HG02943 (cell line): ENCODE measurements at regions not wholly inside any gene's neighbourhood (a gene's known extent, or its start where the extent isn't known, plus 50 kb on each side); places are given as distances from the start of the nearest gene placed in this dataset.

ENCODE experiments used
- ATAC-seq: cut with Tn5 transposase; IDR thresholded peaks from one replicate; pipeline ENCODE4 v1.9.1; 2021; ENCODE audit warnings: mild to moderate bottlenecking, low read depth, moderate library complexity; ENCODE audit not compliant: unreplicated experiment

GRCh38 chr4:159443975-159444374, 341.1 kb downstream of the RAPGEF2 start:
- ATAC-seq = no peak

DNA sequence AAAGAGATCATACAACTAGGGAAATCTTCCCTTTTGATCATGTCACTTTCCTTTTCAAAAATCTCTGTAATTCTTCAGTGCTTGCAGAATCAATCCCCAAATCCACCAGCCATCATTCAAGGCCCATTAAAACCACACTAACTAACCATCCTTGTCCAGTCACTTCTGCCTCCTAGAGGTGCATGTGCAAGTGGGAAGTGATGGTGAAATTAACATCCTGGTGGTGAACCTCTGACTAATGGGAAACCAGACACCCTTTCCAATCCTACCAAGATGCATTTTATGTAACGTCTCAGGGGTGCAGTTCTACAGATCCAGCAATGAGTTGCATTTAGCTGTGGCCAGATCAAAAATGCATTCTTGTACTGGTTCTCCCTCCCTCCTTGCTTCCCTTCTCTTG, 341.8 kb downstream of the RAPGEF2 start:
- ATAC-seq = no peak

DNA sequence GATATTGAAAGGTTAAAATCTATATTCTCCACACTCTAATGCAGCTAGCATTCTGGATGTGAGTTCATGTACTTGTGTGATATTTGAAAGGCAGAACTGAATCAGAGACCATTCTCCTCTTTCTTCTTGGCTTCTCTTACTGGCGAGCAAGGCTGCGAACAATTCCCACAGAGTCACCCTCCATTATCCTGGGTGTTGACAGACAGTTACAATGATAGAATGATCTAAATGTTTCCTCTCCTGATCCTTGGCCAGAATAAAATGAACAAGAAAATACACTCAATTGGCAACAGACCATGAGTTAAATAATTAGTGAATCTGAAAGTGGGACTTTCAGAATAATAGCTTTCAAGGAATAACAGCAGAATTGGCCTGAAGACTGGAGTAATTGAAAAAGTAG, 342.8 kb downstream of the RAPGEF2 start:
- no peak for ATAC-seq

DNA sequence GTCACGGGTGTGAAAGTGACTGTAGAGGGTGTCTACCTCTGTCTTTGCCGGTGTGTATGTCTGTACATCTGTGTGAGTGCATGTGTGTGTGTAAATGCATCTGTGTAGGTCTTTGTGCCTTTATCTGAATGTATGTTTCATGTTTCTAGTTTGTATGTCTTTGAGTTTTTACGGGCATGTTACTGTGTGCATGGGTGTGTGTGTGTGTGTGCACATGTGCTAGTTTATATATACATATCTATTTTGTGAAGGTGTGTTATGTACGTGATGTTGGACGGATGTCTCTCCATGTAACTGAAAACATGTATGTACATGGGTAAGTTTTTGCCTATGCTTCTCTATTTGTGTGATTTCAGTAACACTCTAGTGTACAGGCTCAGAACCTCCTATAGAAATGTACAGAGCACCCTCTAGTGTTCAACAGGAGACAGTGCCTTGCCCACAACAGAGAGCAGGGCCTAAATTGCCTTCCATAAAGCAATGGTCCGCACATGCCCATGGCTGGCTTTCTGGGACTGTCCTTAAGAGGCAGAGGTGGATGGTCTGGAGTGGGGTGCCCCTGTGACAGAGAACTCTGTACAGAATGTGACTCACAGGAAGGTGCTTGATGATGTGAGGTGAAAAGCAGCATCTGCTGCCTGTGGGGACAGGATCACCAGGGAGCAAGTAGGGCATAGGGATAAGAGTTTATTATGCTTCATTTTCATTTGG, 343.5 kb downstream of the RAPGEF2 start:
- ATAC-seq = peak; percentile 100

GRCh38 chr4:159447296-159447695, 344.4 kb downstream of the RAPGEF2 start:
- ATAC-seq = no peak

- ATAC-seq = no peak
Measured at GRCh38 chr4:159451006-159451405, 348.1 kb downstream of the RAPGEF2 start.

DNA sequence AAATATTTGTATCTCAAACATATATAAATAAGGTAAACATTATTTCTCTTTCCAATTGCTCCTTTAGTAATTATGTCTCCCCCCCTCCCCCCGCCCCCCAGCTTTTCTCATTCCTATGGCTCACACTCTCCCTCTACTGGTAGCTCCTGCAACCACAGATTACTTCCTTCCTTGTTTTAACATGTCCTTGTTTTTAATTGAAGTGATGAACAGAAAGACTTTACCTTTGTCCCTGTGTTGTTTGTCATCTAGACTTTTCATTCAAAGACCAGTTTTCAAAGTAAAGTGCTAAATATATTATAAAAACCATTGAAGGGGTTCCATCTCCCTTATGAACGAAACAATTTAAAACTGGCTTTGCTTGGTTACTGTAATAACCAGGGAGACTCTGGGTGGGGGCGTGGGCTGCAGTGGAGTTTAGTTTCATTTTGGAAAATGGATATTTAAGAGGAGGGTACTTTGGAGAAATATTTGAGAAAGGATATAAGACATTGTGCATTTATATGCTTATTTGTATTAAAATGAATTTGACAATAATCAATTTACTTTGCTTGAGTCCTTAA, 352.9 kb downstream of the RAPGEF2 start:
- no peak for ATAC-seq

DNA sequence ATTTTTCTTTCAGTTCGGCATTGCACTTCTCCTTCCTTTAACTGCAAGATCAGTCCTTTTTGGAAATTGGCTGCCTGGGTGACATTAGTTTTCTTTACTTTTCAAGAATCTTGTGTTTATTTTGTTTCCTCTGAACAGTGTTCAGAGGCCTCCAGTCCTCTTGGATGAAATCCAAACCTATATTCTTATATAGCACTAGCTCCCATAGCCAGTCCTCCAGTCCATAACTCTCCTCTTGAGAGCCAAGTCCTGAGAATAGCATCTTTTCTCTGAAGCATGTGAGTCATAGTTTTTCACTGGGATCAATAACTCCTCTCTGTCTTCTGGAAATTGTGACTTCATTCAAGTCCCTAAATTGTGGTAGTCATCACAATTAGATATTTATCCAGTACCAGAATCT, 357.5 kb downstream of the RAPGEF2 start:
- no peak for ATAC-seq

DNA sequence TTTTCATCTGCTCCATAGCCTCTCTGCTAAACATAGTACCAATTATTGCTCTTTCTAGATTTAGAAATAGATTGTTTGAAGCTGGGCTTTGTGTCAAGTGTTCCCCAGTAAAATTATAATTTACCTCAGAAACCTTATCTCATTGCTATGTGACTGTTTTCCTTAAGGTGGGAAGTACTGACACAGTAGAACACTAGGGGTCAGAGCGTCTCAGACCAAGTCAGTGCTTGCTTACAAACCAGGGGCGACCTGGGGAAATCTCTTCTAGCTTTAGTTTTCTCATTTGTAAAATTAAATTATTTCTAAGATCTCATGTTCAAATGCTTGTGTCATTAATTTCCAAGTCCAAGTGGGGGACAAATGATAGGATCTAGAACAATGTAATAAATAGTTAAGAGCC, 360.4 kb downstream of the RAPGEF2 start:
- no peak for ATAC-seq

DNA sequence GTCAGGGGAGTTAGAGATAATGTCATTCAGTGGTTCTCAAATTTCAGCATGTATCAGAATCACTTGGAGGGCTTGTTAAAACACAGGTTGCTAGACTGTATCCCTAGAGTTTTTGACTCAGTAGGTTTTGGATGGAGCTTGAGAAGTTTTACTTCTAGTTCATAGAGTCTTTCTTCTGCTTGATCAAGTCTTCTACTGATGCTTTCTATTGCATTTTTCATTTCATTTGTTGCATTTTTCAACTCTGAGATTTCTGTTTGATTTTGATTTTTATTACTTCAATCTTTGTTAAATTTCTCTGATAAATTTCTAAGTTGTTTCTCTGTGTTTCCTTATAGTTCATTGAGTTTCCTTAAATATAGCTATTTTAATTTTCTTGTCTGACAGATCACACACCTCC, 361.4 kb downstream of the RAPGEF2 start:
- no peak for ATAC-seq

DNA sequence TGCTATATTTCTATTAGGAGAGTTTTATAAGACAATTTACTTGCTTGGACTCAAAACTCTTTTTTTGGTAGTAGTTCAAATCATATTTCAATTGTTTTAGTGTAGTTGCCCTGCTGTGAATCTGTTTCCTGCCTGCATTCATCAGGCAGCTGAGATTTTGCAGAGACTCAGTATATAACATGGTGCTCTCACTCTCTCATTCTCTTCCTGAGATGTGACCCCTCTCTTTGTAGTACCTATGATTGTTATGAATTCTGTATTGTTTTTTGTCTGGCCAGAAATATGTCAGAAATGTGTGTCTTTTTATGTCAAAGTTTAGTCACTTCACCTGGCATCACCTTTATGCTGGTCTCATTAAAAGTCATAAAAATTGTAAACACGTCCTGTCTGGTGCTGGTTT, 374.0 kb downstream of the RAPGEF2 start:
- ATAC-seq = no peak

DNA sequence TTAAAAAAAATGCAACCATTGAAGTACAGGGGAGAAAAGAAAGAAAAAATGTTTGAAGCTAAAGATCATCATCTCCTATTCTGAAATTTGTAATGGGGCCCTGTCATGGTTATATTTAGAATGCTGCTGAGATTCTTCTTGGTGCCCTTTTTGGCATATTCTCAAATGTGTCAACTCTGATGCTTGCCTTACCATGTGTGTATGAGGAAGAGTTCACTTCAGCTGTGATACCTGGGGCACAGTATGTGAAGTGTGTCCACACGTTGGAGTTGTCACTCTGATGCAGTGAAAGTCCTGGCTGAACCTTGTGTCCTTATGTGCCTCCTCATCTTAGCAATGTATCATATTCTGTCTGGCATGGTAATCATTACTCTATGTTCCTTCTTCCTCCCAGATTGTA, 377.9 kb downstream of the RAPGEF2 start:
- no peak for ATAC-seq

DNA sequence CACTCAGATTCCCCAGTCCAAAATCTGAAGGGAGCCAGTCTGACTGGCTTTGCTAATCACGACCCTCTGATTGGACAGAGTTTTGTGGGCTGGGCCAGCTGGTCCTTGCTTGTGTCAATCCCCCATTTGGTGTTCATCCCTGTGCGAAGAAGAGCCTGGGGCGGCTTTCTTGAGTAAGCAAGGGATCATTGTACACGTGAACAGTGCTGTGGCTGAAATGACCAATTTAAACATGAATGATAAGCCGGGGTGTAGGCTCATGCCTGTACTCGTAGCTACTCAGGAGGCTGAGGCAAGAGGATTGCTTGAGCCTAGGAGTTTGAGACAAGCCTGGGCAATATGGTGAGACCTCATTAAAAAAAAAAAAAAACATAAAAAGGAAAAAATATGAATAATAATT, 379.1 kb downstream of the RAPGEF2 start:
- ATAC-seq = no peak

DNA sequence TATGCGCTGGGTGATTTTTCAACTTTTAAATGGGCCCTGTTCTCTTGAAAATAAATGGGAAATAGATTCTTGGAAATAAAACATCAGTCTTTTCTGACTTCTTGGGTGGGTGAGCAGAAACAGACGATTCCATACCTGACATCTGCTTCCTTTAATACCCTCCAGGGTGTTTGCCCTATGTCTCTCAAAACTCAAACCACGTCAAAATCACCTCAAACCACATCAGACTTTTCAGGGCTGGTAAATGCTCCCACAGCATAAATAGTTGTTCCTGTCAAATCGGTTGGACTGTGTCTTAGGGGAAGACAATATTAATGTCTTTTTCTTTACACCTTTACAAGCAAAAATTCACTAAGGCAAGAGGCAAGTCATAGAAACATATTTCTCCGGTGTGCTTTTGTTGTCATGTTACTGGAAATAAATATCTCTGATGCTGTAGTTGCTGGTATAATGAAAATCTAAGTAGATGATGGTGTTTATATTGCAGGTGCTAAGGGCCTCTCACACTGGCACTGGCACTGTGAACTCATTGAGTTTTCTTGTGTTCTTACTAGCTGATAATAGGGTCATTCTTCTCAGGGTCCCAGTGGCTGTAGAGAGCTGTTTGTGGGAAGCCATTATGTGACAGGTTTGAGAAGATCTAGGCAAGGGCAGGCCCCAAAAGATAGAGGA, 380.4 kb downstream of the RAPGEF2 start:
- no peak for ATAC-seq

DNA sequence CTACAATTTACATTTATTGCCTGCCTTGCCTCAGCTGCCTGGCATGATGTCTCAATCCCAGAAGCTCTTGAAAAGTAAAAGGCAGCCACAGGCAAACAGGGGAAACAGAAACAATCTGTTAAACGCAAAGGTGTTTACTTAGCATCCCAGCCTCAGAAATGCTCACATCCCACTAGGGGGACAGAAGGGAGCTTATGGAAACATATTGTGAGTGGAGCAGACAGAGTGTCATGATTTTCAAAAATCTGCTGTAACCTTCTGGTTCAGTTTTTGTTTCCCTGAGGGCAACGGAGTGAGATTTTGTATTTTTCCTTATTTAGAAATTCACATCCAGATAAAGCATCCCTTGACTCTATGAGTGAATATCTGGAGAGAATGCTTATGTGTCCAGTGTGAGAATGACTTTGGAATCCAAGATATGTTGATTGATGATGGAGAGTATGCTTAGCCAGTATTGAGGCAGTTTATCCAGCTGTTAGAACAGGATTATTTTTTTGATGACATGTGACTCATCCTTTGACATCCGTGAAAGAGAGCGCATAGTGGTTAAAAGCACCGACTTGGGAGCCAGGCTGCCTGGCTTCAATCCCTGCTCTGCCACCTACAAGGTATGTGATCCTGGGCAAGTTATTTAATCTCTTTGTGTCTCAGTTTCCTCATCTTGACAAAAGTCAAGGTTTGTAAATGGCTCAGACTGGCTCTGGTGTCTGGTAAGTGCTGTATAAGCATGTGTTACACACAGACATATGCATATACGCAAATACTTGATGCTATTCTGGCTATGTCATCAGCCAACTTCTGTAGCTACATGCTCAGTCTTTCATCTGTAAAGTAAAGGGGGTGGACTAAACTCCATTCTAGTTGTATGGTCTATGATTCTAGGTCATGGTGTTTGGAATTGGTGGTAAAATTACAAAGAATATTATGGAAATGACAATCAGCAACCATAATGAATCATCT, 381.2 kb downstream of the RAPGEF2 start:
- no peak for ATAC-seq

DNA sequence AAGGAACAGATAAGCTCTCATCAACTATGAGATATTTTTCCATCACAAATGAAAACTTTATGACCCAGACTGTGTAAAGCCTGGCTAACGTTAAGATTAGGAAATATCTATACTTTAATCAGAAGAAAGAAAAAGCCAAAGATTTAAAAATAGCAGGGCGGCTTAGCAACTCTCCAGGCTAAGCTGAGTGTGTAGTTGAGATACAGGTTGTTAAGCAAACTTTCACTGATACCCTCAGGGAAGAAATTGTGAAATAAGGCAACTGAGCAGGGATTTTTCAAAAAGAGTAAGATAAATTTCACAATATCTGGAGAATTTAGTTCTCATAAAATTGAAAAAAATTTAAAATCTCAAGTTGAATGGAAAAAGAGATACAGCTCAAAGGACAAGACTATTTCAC, 382.0 kb downstream of the RAPGEF2 start:
- no peak for ATAC-seq

GRCh38 chr4:159487284-159487747, 384.4 kb downstream of the RAPGEF2 start:
- peak; percentile 99 for ATAC-seq

- no peak for ATAC-seq
Measured at GRCh38 chr4:159489646-159490045, 386.8 kb downstream of the RAPGEF2 start.

GRCh38 chr4:159495515-159496236, 392.8 kb downstream of the RAPGEF2 start:
- no peak for ATAC-seq

- no peak for ATAC-seq
Measured at GRCh38 chr4:159496248-159496647, 393.4 kb downstream of the RAPGEF2 start.
